ENCODE measurements at regions not wholly inside any gene's neighbourhood (a gene's known extent, or its start where the extent isn't known, plus 50 kb on each side); places are given as distances from the start of the nearest gene placed in this dataset.

- H3K4me3 ChIP-seq, result no peak overlapping the region
- intact Hi-C loops (cut with DNase I), result no loop called here
- H3K36me3 ChIP-seq, result no peaks in the 10 kb centered on the region
- H3K9me3 ChIP-seq, result no peaks in the 10 kb centered on the region
- no peak for TF ChIP-seq CTCF (IDR thresholded peaks at IDR 0.05)
- H3K27ac ChIP-seq, result no peak overlapping the region
- ATAC-seq (no peak), DNase-seq (no peak)
- H3K27me3 ChIP-seq, result no peaks in the 10 kb centered on the region
- H3K4me1 ChIP-seq, result no peaks in the 10 kb centered on the region
These were observed 94.1 kb upstream of the PPP3CA start for GRCh38 chr4:101441446-101441845.

- no peak overlapping the region for H3K4me3 ChIP-seq
- no peaks in the 10 kb centered on the region for H3K36me3 ChIP-seq
- H3K27me3 ChIP-seq, result no peaks in the 10 kb centered on the region
- DNase-seq (no peak), ATAC-seq (no peak)
- no peaks in the 10 kb centered on the region for H3K9me3 ChIP-seq
- intact Hi-C loops (cut with DNase I), result no loop called here
- H3K27ac ChIP-seq, result no peak overlapping the region
- TF ChIP-seq CTCF (IDR thresholded peaks at IDR 0.05), result no peak
- H3K4me1 ChIP-seq, result no peaks in the 10 kb centered on the region
These were observed 92.6 kb upstream of the PPP3CA start for GRCh38 chr4:101439926-101440325.

- no peak for TF ChIP-seq CTCF (IDR thresholded peaks at IDR 0.05)
- no peak overlapping the region for H3K27ac ChIP-seq
- ATAC-seq (no peak), DNase-seq (no peak)
- no peaks in the 10 kb centered on the region for H3K9me3 ChIP-seq
- intact Hi-C loops (cut with DNase I), result no loop called here
- no peaks in the 10 kb centered on the region for H3K36me3 ChIP-seq
- H3K4me1 ChIP-seq, result peaks cover 0 to 3% of the 10 kb centered on the region in 2 donors
- no peaks in the 10 kb centered on the region for H3K27me3 ChIP-seq
- no peak overlapping the region for H3K4me3 ChIP-seq
These were observed 74.1 kb upstream of the PPP3CA start for GRCh38 chr4:101421386-101421785.

GRCh38 chr4:101420661-101421060 is 73.3 kb upstream of the PPP3CA start:
- ATAC-seq (no peak), DNase-seq (no peak)
- no peaks in the 10 kb centered on the region for H3K36me3 ChIP-seq
- H3K27ac ChIP-seq, result no peak overlapping the region
- H3K27me3 ChIP-seq, result no peaks in the 10 kb centered on the region
- H3K4me1 ChIP-seq, result peaks cover 0 to 3% of the 10 kb centered on the region in 2 donors
- H3K4me3 ChIP-seq, result no peak overlapping the region
- no peaks in the 10 kb centered on the region for H3K9me3 ChIP-seq
- no peak for TF ChIP-seq CTCF (IDR thresholded peaks at IDR 0.05)
- intact Hi-C loops (cut with DNase I), result no loop called here

- Histone ChIP-seq H3K27ac (no peak overlapping the region), H3K27me3 (no peaks in the 10 kb centered on the region), H3K36me3 (no peaks in the 10 kb centered on the region), H3K4me3 (no peak overlapping the region), H3K4me1 (peaks cover 0 to 3% of the 10 kb centered on the region in 2 donors), H3K9me3 (no peaks in the 10 kb centered on the region)
- no peak for TF ChIP-seq CTCF (IDR thresholded peaks at IDR 0.05)
- DNase-seq (peak in 1 of 4 donors; percentile 7), ATAC-seq (peak; percentile 12)
- intact Hi-C loops (cut with DNase I), result no loop called here
These were observed 72.2 kb upstream of the PPP3CA start for GRCh38 chr4:101419336-101420135.

Measured in left lung (tissue), 4 donors.